ENCODE measurements at regions not wholly inside any gene's neighbourhood (a gene's known extent, or its start where the extent isn't known, plus 50 kb on each side); places are given as distances from the start of the nearest gene placed in this dataset.
"Not testable (repeated sequence)": the region's sequence is repeated elsewhere in the genome, so short reads cannot be mapped to it uniquely, and the experiment has no call there.

DNA sequence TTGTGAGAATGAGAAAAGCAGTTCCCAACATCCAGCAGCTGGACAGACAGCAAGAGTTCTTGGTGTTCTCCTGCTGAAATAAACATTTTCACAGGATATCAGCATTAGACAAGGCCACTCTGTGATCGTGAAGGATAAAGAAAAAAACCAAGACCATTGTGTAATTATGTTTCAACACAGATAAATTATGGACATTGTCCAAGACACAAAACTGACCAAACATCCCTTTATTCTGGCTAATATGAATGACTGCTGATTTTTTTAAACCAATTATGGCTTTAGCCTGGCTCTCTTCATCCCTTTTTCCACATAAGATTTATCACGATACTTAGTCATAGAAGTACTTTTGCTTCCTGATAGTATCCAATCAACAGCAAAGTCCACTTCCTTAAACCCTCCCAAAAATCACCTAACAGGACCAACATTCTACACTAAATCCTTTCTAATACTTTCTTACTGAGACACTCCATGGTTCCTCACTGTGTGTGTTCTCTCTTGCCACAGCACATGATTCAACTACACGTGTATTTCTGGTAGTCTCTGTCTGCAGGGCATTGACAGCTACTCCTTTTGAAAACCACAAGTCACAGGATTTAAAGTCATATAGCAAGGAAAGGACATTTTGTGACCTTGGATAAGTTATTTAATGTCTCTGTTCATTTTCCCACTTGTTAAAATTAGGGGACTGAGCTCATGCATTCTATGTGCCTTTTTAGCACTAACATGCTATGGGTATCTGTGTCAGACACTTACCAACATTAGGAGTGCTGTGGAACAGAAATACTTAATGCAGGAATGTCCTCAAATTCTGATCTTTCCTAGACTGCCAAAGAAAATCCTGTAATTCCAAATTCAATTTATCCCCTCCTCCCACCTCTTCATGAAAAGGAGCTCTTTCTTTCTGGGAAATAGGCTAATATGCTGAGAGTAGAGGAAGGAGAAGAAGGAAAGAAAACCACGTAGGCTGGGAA is 137.2 kb upstream of the PGRMC2 start:
- intact Hi-C loops (cut with DNase I; ENCODE audit: low total_unique reads): no loop called here
- DNase-seq (ENCODE audit: low spot score in 2 of 2): no peak

DNA sequence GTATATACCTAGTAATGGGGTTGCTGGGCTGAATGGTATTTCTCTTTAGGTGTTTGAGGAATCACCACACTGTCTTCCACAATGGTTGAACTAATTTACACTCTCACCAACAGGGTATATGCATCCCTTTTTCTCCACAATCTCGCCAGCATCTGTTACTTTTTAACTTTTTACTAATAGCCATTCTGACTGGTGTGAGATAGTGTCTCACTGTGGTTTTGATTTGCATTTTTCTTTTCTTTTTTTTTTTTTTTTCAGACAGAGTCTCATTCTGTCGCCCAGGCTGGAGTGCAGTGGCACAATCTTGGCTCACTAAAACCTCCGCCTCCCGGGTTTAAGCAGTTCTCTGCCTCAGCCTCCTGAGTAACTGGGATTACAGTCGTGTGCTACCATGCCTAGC is 134.7 kb upstream of the PGRMC2 start:
- H3K9me3 ChIP-seq; H3K27ac ChIP-seq; H3K36me3 ChIP-seq; DNase-seq (ENCODE audit: low spot score in 2 of 2); H3K27me3 ChIP-seq; H3K4me1 ChIP-seq; H3K4me3 ChIP-seq; intact Hi-C loops (cut with DNase I; ENCODE audit: low total_unique reads): not testable (repeated sequence)

More for the DNA sequence above, 137.2 kb upstream of the PGRMC2 start:
- no peaks in the 10 kb centered on the region for H3K9me3 ChIP-seq
- no peak overlapping the region for H3K4me3 ChIP-seq
- no peaks in the 10 kb centered on the region for H3K4me1 ChIP-seq
- TF ChIP-seq POLR2AphosphoS5 (IDR thresholded peaks at IDR 0.05): no peak
- TF ChIP-seq, protein P1, sequence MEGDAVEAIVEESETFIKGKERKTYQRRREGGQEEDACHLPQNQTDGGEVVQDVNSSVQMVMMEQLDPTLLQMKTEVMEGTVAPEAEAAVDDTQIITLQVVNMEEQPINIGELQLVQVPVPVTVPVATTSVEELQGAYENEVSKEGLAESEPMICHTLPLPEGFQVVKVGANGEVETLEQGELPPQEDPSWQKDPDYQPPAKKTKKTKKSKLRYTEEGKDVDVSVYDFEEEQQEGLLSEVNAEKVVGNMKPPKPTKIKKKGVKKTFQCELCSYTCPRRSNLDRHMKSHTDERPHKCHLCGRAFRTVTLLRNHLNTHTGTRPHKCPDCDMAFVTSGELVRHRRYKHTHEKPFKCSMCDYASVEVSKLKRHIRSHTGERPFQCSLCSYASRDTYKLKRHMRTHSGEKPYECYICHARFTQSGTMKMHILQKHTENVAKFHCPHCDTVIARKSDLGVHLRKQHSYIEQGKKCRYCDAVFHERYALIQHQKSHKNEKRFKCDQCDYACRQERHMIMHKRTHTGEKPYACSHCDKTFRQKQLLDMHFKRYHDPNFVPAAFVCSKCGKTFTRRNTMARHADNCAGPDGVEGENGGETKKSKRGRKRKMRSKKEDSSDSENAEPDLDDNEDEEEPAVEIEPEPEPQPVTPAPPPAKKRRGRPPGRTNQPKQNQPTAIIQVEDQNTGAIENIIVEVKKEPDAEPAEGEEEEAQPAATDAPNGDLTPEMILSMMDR (IDR thresholded peaks at IDR 0.05): no peak
- no peak for TF ChIP-seq POLR2A (IDR thresholded peaks at IDR 0.05)
- no peaks in the 10 kb centered on the region for H3K27me3 ChIP-seq
- H3K27ac ChIP-seq: peak overlapping the region in 1 of 2 donors; percentile 0
- no peaks in the 10 kb centered on the region for H3K36me3 ChIP-seq

DNA sequence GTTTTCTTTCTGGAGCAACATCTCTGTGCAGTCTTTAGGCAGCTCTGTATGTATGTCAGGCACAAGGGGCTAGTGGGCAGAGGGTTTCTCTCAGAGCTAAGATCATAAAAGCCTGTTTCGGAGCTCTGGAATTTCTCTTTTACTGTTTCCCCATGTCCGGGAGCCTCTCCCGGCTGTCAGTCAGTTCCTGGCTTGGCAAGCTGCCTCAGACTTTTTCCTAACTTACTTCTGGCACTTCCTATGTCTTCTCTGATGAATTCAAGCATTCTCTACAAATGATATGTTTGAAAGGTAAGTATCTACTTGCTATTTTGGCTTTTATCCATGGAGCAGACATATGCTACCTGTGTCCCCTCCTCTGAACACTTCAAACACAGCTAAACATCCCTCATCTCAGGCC is 129.3 kb upstream of the PGRMC2 start:
- Histone ChIP-seq H3K36me3 (no peaks in the 10 kb centered on the region), H3K4me3 (no peak overlapping the region), H3K9me3 (peaks cover 0 to 8% of the 10 kb centered on the region in 2 donors), H3K4me1 (no peaks in the 10 kb centered on the region), H3K27me3 (no peaks in the 10 kb centered on the region), H3K27ac (no peak overlapping the region)
- no peak for TF ChIP-seq POLR2AphosphoS5 (IDR thresholded peaks at IDR 0.05)
- TF ChIP-seq, protein P1 (IDR thresholded peaks at IDR 0.05): no peak
- TF ChIP-seq POLR2A (IDR thresholded peaks at IDR 0.05): no peak
- DNase-seq (ENCODE audit: low spot score in 2 of 2): no peak
- intact Hi-C loops (cut with DNase I; ENCODE audit: low total_unique reads): no loop called here

DNA sequence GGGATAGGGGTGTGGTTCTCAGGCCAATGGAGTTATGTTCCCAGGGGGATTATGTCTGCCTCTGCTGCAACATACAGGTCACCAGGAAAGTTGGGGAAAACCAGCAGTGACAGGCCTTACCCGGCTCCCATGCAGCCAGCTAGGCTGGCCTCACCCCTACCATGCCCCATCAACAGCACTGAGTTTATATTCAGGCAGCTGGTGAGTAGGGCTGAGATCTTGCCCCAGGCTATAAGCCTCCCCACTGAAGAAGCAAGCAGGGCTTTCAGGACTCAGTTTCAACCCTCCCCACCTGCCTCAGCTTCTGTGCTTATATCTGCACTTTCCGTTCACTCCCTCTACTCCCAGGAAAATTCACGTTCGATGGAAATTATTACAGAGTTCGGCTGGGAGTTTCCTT is 122.4 kb upstream of the PGRMC2 start:
- TF ChIP-seq, protein P1 (IDR thresholded peaks at IDR 0.05): no peak
- TF ChIP-seq POLR2AphosphoS5 (IDR thresholded peaks at IDR 0.05) (no peak), POLR2A (IDR thresholded peaks at IDR 0.05) (no peak)
- Histone ChIP-seq H3K9me3 (peaks cover 0 to 8% of the 10 kb centered on the region in 2 donors), H3K4me3 (no peak overlapping the region), H3K27me3 (no peaks in the 10 kb centered on the region), H3K36me3 (no peaks in the 10 kb centered on the region), H3K27ac (no peak overlapping the region), H3K4me1 (no peaks in the 10 kb centered on the region)
- DNase-seq (ENCODE audit: low spot score in 2 of 2): no peak
- intact Hi-C loops (cut with DNase I; ENCODE audit: low total_unique reads): loop anchor here (2.0 kb wide), 1 partner anchor 55 kb away; no protein-coding TSS in a partner anchor

DNA sequence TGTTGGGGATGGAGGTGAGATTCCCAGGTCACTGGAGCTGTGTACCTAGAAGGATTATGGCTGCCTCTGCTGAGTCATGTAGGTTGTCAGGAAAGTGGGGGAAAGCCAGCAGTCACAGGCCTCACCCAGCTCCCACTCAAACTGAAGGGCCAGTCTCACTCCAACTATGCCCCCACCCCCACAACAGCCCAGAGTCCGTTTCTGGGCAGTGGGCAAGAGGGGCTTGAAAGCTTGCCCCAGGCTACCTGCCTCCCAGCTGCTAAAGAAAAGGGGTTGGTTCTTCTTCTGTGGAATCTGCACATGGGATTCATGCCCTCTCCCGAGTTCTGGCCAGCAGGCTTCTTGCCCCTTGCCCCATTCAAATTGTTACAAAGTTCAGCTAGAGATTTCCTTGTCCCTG is 116.0 kb upstream of the PGRMC2 start:
- no peak for DNase-seq (ENCODE audit: low spot score in 2 of 2)
- Histone ChIP-seq H3K36me3 (no peaks in the 10 kb centered on the region), H3K9me3 (peaks cover 0 to 7% of the 10 kb centered on the region in 2 donors), H3K4me3 (no peak overlapping the region), H3K4me1 (no peaks in the 10 kb centered on the region), H3K27me3 (no peaks in the 10 kb centered on the region), H3K27ac (no peak overlapping the region)
- TF ChIP-seq POLR2AphosphoS5 (IDR thresholded peaks at IDR 0.05) (no peak), POLR2A (IDR thresholded peaks at IDR 0.05) (no peak)
- TF ChIP-seq, protein P1 (IDR thresholded peaks at IDR 0.05): no peak
- intact Hi-C loops (cut with DNase I; ENCODE audit: low total_unique reads): no loop called here

Measured in breast epithelium (tissue), 4 donors.